Astrocyte (in vitro differentiated cells and primary cell): ENCODE measurements at regions not wholly inside any gene's neighbourhood (a gene's known extent, or its start where the extent isn't known, plus 50 kb on each side); places are given as distances from the start of the nearest gene placed in this dataset.

Experiments
- CTCF ChIP-seq: IDR thresholded peaks from 2 replicates; pipeline ENCODE4 v1.5.1; 2011; ENCODE audit warnings: low read depth, mild to moderate bottlenecking, inconsistent platforms, low read length, moderate library complexity; ENCODE audit not compliant: insufficient read depth
- EZH2 ChIP-seq: IDR thresholded peaks from 2 replicates; pipeline ENCODE4 v1.6.1; 2012; ENCODE audit warnings: mild to moderate bottlenecking, low read length, inconsistent platforms; ENCODE audit not compliant: insufficient read depth

GRCh38 chr1:67898033-67898726 lies 64.9 kb upstream of the GNG12 start:
- TF ChIP-seq EZH2, result no peak
- TF ChIP-seq CTCF, result no peak
